C1 segment of cervical spinal cord (tissue), 14 donors: ENCODE measurements at regions not wholly inside any gene's neighbourhood (a gene's known extent, or its start where the extent isn't known, plus 50 kb on each side); places are given as distances from the start of the nearest gene placed in this dataset.

Experiments used
- DNase-seq, 14 donors: peaks; one replicate each; lab custom pipeline; 2025; lab: John Stamatoyannopoulos, UW

DNA sequence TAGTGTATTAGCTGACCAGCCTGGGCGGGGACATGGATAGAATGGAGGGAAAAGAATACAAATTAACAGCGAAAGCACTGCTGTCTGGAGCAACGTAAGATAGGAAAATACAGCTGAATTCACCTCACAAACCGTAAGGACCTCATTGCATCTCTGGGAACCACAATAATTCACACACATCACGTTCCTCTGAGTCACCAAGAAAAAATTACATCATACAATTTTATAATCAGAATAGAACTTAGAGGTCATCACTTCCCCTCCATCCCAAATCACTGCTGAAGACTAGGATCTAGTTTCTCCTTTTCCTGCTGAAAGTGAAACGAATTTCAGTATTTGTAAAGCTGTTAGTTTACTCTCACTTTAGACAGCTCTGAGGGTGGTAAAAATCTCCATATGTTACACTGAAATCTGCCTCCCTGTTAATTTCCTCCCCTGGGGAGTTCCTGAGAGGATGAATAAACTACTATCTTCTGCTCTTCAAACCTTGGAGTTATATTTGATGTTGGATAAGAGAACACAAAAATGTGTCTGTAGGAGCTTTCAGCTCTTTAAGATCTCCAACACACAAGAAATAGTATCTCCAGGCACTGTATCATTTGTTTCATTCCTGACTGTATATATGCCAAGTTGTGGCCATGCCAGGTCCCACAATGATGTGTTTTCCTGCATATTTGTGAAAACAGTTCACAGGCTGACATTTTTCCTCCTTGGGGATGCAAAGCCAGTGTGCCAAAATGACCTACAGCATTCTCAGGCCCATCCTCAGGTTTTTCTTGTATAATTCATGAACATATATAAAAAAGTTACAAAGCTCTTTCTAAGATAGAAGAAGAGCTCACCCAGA, 63.8 kb upstream of the SSTR1 start:
- no peak for DNase-seq

DNA sequence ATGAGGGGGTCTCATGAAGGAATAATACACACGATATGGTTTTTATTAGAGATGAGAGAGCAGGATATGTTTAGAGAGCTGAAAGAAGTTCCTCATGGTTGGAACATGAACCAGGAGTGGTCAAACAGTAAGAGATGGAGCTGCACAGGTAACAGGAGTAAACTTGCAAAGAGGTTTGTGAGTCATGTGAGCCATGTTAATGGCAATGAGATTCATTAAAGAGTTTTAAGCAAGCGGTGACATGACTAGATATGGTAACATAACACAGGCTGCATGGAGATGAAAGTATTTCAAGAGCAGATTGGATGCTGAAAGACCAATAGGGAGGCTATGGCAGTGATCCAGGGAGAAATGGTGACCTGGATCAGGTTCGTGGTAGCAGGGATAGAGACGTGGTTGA, 62.6 kb upstream of the SSTR1 start:
- DNase-seq = no peak

DNA sequence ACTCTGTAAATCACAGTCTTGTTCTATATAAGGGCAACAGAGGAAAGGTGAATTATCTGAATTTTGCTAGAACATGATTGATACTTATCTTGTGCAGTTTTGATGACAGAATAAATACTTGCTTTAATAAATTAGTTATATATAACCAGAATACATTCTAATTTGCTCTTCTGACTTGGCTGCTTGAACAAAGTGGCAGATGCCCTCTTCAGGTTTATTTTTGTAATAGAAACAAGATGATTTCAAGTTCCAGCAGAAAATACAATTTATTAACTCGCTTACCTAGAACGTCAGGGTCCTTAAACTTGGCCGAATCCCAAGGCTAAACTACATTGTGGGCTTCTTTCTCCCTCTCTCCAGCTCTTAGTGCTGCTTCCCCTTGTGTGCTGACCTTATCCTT, 57.6 kb upstream of the SSTR1 start:
- no peak for DNase-seq
